ENCODE measurements at regions not wholly inside any gene's neighbourhood (a gene's known extent, or its start where the extent isn't known, plus 50 kb on each side); places are given as distances from the start of the nearest gene placed in this dataset.

DNA sequence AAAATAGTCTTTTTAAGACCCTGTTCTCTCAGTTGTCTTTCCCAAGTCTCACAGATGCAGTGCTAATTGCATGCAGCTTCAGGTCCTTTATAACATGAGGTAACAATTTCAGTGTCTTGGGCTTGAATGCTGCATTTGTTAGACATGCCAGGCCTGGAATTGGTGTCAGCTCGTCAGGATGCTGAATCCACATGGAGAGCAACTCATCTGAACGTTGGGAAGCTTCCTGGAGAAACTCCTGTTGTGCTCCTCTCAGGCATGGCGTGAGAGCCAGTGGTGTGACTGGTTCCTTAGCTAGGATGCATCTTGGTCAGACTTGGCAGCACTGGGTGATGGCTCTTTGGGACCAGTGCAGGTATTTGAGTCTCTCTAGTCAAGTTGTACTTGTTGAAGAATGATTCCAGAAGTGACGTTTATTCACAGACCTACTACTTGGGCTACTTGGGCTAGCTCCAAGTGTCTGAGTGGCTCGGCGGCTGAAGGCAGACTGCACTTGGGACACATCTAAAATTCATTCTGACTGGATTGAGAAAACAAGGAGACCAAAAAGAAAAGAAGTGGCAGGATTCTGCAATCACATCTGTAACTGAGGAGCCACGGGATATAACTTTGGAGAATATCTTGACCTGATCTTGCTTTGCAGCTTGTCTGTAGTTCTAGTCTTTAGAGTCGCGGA lies 134.8 kb upstream of the ARHGAP5 start:
- in situ Hi-C loops (cut with HindIII; ENCODE audit: low sequenced_read_pairs), result no loop called here
- DNase-seq (ENCODE audit: low read depth), result no peak
- TF ChIP-seq, protein P1, sequence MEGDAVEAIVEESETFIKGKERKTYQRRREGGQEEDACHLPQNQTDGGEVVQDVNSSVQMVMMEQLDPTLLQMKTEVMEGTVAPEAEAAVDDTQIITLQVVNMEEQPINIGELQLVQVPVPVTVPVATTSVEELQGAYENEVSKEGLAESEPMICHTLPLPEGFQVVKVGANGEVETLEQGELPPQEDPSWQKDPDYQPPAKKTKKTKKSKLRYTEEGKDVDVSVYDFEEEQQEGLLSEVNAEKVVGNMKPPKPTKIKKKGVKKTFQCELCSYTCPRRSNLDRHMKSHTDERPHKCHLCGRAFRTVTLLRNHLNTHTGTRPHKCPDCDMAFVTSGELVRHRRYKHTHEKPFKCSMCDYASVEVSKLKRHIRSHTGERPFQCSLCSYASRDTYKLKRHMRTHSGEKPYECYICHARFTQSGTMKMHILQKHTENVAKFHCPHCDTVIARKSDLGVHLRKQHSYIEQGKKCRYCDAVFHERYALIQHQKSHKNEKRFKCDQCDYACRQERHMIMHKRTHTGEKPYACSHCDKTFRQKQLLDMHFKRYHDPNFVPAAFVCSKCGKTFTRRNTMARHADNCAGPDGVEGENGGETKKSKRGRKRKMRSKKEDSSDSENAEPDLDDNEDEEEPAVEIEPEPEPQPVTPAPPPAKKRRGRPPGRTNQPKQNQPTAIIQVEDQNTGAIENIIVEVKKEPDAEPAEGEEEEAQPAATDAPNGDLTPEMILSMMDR (IDR thresholded peaks at IDR 0.05; ENCODE audit: low read depth, low read length, missing control alignments), result no peak
- H3K4me3 ChIP-seq (ENCODE audit: low read depth, low read length), result no peak overlapping the region

GRCh38 chr14:31943217-31943799 lies 133.8 kb upstream of the ARHGAP5 start:
- in situ Hi-C loops (cut with HindIII; ENCODE audit: low sequenced_read_pairs), result no loop called here
- H3K4me3 ChIP-seq (ENCODE audit: low read depth, low read length), result no peak overlapping the region
- TF ChIP-seq, protein P1 (IDR thresholded peaks at IDR 0.05; ENCODE audit: low read depth, low read length, missing control alignments), result no peak
- DNase-seq (ENCODE audit: low read depth), result no peak

- no peak for DNase-seq (ENCODE audit: low read depth)
- in situ Hi-C loops (cut with HindIII; ENCODE audit: low sequenced_read_pairs), result no loop called here
- TF ChIP-seq, protein P1 (IDR thresholded peaks at IDR 0.05; ENCODE audit: low read depth, low read length, missing control alignments), result no peak
- H3K4me3 ChIP-seq (ENCODE audit: low read depth, low read length), result no peak overlapping the region
These were observed 133.2 kb upstream of the ARHGAP5 start for GRCh38 chr14:31943861-31944255.

GRCh38 chr14:31944256-31945073 lies 132.6 kb upstream of the ARHGAP5 start:
- H3K4me3 ChIP-seq (ENCODE audit: low read depth, low read length), result no peak overlapping the region
- no peak for DNase-seq (ENCODE audit: low read depth)
- in situ Hi-C loops (cut with HindIII; ENCODE audit: low sequenced_read_pairs), result no loop called here
- TF ChIP-seq, protein P1 (IDR thresholded peaks at IDR 0.05; ENCODE audit: low read depth, low read length, missing control alignments), result no peak

- DNase-seq (ENCODE audit: low read depth), result no peak
- in situ Hi-C loops (cut with HindIII; ENCODE audit: low sequenced_read_pairs), result no loop called here
- TF ChIP-seq, protein P1 (IDR thresholded peaks at IDR 0.05; ENCODE audit: low read depth, low read length, missing control alignments), result no peak
- no peak overlapping the region for H3K4me3 ChIP-seq (ENCODE audit: low read depth, low read length)
These were observed 132.0 kb upstream of the ARHGAP5 start for GRCh38 chr14:31945074-31945613.

DNA sequence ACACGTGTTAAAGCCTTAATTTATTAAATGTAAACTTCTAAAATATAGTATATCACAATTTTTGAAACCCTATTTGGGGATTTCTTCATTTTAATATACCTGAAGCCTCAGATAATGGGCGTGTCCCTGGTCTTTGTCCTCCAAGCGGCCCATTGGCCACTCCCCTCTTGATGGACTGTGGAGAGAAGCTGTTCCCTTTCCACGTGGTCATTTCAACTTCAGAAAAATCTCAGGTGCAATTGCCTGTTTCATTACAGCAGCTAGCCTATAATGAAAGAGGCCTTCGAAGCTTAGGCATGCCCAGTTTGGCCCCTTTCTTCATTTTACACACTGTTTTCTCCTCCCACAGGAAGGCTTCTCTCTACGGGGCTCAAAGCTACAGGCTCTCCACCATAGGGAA lies 131.4 kb upstream of the ARHGAP5 start:
- TF ChIP-seq, protein P1 (IDR thresholded peaks at IDR 0.05; ENCODE audit: low read depth, low read length, missing control alignments), result no peak
- in situ Hi-C loops (cut with HindIII; ENCODE audit: low sequenced_read_pairs), result no loop called here
- no peak for DNase-seq (ENCODE audit: low read depth)
- no peak overlapping the region for H3K4me3 ChIP-seq (ENCODE audit: low read depth, low read length)

Measured in astrocyte of the cerebellum (primary cell).